Calu3 (cell line): ENCODE measurements at regions not wholly inside any gene's neighbourhood (a gene's known extent, or its start where the extent isn't known, plus 50 kb on each side); places are given as distances from the start of the nearest gene placed in this dataset.

Experiments
- BruUV-seq: library from RNA; stranded (reverse); fragments of 400-500 nt; replicated peaks from 2 replicates; lab custom pipeline; 2021; lab: Mats Ljungman, UMichigan
- CTCF ChIA-PET: fragments of 300-600 bp; sonication (Branson Sonifier 250); formaldehyde crosslinking; loops from one replicate; lab custom pipeline; 2022; ENCODE audit warnings: antibody characterized with exemption; lab: Charles Lee
- DNase-seq: peaks from one replicate; pipeline ENCODE4 v3.0.0; 2022
- H3K27ac Mint-ChIP-seq: one replicate; pipeline ENCODE4 v1.8.0; 2022; ENCODE audit warnings: mixed read lengths; ENCODE audit not compliant: unreplicated experiment
- H3K27me3 Mint-ChIP-seq: one replicate; pipeline ENCODE4 v1.8.0; 2022; ENCODE audit warnings: mixed read lengths; ENCODE audit not compliant: unreplicated experiment
- H3K36me3 Mint-ChIP-seq: one replicate; pipeline ENCODE4 v1.8.0; 2022; ENCODE audit warnings: mild to moderate bottlenecking, moderate library complexity, mixed read lengths; ENCODE audit not compliant: insufficient read depth, unreplicated experiment
- H3K4me1 Mint-ChIP-seq: one replicate; pipeline ENCODE4 v1.8.0; 2022; ENCODE audit warnings: mild to moderate bottlenecking, low read depth, mixed read lengths; ENCODE audit not compliant: unreplicated experiment
- H3K4me3 Mint-ChIP-seq: one replicate; pipeline ENCODE4 v1.8.0; 2022; ENCODE audit warnings: mild to moderate bottlenecking, low read depth, moderate library complexity, mixed read lengths; ENCODE audit not compliant: unreplicated experiment
- H3K9me3 Mint-ChIP-seq: one replicate; pipeline ENCODE4 v1.8.0; 2022; ENCODE audit warnings: low read depth, mixed read lengths; ENCODE audit not compliant: unreplicated experiment
- intact Hi-C: fragments of 100-400 bp; cut with micrococcal nuclease; formaldehyde crosslinking; loops from one replicate; pipeline ENCODE4 v1.10.0; 2022; ENCODE audit not compliant: unreplicated experiment
- TF ChIP-seq, protein P1 (sequence below): fragments of 200-600 bp; IDR thresholded peaks from one replicate; pipeline ENCODE4 v1.8.0; 2022; ENCODE audit warnings: antibody characterized with exemption; ENCODE audit not compliant: unreplicated experiment

DNA sequence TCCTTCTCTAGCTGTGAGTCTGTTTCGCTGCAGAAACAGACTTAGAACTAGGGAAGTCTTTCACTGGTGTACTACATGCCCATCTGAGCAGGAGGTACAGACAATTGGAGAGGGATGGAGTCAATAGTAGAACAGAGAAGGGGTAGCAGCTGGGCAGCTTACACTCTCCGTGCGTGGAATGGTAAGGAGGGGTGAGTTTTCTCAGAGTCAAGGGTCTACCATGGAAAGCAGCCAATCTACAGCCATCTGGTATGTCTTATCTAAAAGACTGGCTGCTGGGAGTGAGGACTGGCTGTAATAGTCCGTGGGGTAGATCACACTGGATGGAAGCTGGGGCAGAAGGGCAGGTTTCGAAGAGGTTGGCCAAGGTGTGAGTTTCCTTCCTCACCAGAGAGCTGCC is 137.3 kb upstream of the TENM4 start:
- intact Hi-C loops, result no loop called here
- TF ChIP-seq, protein P1, sequence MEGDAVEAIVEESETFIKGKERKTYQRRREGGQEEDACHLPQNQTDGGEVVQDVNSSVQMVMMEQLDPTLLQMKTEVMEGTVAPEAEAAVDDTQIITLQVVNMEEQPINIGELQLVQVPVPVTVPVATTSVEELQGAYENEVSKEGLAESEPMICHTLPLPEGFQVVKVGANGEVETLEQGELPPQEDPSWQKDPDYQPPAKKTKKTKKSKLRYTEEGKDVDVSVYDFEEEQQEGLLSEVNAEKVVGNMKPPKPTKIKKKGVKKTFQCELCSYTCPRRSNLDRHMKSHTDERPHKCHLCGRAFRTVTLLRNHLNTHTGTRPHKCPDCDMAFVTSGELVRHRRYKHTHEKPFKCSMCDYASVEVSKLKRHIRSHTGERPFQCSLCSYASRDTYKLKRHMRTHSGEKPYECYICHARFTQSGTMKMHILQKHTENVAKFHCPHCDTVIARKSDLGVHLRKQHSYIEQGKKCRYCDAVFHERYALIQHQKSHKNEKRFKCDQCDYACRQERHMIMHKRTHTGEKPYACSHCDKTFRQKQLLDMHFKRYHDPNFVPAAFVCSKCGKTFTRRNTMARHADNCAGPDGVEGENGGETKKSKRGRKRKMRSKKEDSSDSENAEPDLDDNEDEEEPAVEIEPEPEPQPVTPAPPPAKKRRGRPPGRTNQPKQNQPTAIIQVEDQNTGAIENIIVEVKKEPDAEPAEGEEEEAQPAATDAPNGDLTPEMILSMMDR, result no peak
- Mint-ChIP-seq H3K9me3 (peaks cover 8% of the 10 kb centered on the region), H3K4me1 (no peaks in the 10 kb centered on the region), H3K27me3 (no peaks in the 10 kb centered on the region), H3K36me3 (no peaks in the 10 kb centered on the region), H3K27ac (no peak overlapping the region), H3K4me3 (no peak overlapping the region)
- no TSS peak for BruUV-seq
- CTCF ChIA-PET, result no interaction called here
- DNase-seq, result no peak

DNA sequence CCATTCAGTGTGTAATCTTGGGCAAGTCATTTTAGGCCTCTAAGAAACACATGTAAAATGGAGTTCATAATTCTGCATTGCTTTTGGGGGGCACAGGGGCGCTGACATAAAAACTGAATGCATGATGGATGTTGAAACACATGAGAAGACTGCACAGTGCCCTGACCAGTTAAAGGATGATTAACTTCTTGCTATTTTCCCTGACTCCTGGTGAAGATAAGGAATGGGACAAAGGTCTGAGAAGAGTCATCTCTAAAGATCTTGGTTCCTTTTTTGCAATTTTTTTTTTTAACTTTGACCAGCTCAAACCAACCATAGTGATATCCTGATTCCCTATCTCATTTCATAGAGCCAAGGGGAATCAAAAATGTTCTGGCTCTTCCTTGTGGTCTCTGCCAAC is 134.9 kb upstream of the TENM4 start:
- Mint-ChIP-seq H3K27ac (no peak overlapping the region), H3K4me3 (no peak overlapping the region), H3K4me1 (no peaks in the 10 kb centered on the region), H3K27me3 (no peaks in the 10 kb centered on the region), H3K36me3 (no peaks in the 10 kb centered on the region), H3K9me3 (peaks cover 8% of the 10 kb centered on the region)
- DNase-seq, result no peak
- TF ChIP-seq, protein P1, result no peak
- CTCF ChIA-PET, result no interaction called here
- intact Hi-C loops, result no loop called here
- no TSS peak for BruUV-seq

DNA sequence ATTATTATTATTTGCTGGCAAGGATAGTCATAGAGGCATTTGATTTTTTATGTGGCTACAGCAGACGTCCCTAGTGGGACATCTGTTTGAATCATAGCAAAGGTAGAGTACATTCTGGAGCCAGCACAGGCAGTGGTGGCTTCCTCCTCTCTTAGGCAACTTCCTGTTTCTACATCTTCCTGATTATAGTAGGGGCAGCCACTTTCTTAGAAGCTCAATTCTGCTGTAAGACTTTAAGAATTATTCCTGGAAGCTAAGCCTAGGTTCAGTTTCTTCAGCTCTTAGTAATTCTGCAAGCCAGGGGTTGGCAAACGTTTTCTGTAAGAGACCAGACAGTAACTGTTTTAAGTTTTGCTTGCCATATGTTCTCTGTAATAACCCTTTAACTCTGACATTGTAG is 129.3 kb upstream of the TENM4 start:
- intact Hi-C loops, result no loop called here
- CTCF ChIA-PET, result no interaction called here
- Mint-ChIP-seq H3K4me1 (no peaks in the 10 kb centered on the region), H3K36me3 (no peaks in the 10 kb centered on the region), H3K4me3 (no peak overlapping the region), H3K27me3 (no peaks in the 10 kb centered on the region), H3K9me3 (peaks cover 7% of the 10 kb centered on the region), H3K27ac (no peak overlapping the region)
- no peak for DNase-seq
- TF ChIP-seq, protein P1, result no peak
- BruUV-seq, result no TSS peak

DNA sequence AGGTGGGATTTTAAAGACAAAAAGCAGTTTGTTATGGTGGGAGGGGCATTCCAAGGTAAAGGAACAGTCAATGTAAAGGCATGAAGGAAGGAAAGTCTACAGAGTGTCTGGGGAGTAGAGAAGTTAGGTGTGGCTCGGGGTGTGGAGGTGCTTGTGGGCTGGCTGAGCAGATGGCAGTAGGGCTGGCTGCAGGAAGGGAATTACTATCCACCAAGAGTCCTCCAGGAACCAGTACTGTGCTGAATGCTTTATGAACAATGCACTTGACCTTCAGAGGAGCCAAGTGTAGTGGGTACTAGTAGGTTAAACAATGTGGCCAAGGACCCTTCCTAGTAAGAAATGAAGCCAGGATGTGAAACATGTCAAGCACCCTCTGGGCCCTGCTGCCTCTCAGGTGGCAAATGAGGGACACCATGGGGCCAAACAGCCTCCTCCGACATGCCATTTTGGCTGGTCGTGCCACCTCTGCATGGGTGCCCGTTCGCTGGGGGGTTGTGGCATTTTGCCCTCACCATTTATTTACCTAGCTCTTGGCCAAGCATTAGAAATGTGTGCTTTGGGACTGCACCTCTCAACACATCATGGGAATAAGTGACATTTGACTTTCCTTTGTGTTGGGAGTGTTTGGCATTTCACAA is 123.6 kb upstream of the TENM4 start:
- Mint-ChIP-seq H3K9me3 (peaks cover 17% of the 10 kb centered on the region), H3K4me1 (no peaks in the 10 kb centered on the region), H3K36me3 (no peaks in the 10 kb centered on the region), H3K4me3 (no peak overlapping the region), H3K27ac (no peak overlapping the region), H3K27me3 (no peaks in the 10 kb centered on the region)
- DNase-seq, result no peak
- no TSS peak for BruUV-seq
- TF ChIP-seq, protein P1, result no peak
- intact Hi-C loops, result no loop called here
- CTCF ChIA-PET, result no interaction called here
